Pancreas (tissue), 10 donors: ENCODE measurements at regions not wholly inside any gene's neighbourhood (a gene's known extent, or its start where the extent isn't known, plus 50 kb on each side); places are given as distances from the start of the nearest gene placed in this dataset.

Experiments
- ATAC-seq, 4 donors: fragments of 200-7000 bp; cut with Tn5 transposase; one replicate each; pipeline versions ENCODE4 v1.8.0 to v1.9.1; 2020; ENCODE audit warnings: mild to moderate bottlenecking in 4 of 4, moderate library complexity in 4 of 4
- DNase-seq, 6 donors: peaks; one replicate each; pipeline ENCODE4 v3.0.0-alpha.2; 2020
- FAIRE-seq: peaks from 2 replicates; lab custom pipeline; 2012; peaks lifted over from hg19 to GRCh38; lab: Jason Lieb, UNC
- H3K27ac ChIP-seq, 4 donors: fragments of 200-600 bp; sonication (generic); 1 replicate in 3 of 4; 2 replicates in 1 of 4; pipeline versions ENCODE4 v1.5.0 to v1.8.0; 2020
- H3K27me3 ChIP-seq, 4 donors: fragments of 200-600 bp; one replicate each; pipeline ENCODE4 v1.8.0; 2021
- H3K36me3 ChIP-seq, 3 donors: fragments of 200-600 bp; sonication (generic) in 1 of 3; one replicate each; pipeline versions ENCODE4 v1.5.0 to v1.8.0; 2020 to 2021
- H3K4me1 ChIP-seq, 3 donors: fragments of 200-600 bp; one replicate each; pipeline ENCODE4 v1.8.0; 2021
- H3K4me3 ChIP-seq, 4 donors: fragments of 200-600 bp; sonication (generic) in 2 of 4; one replicate each; pipeline versions ENCODE4 v1.5.0 to v1.8.0; 2020 to 2021
- H3K9me3 ChIP-seq, 4 donors: fragments of 200-600 bp; one replicate each; pipeline ENCODE4 v1.8.0; 2021
- WGBS, 2 donors: extraction: QIAGEN DNeasy Blood & Tissue Kit; methylation state at CpG; one replicate each; pipeline ENCODE4 v1.1.7; 2013; 5-methylcytosine and 5-hydroxymethylcytosine counted together
- intact Hi-C, 3 donors: fragments of 100-400 bp; cut with DNase I; formaldehyde crosslinking; loops; one replicate each; pipeline versions ENCODE4 v1.11.1 to v1.14.2; 2022
- TF ChIP-seq, protein P1 (sequence below), 4 donors: fragments of 200-600 bp; sonication (generic) in 3 of 4; IDR thresholded peaks; one replicate each; pipeline versions ENCODE4 v1.5.0 to v1.8.0; 2021; ENCODE audit warnings: antibody characterized with exemption in 4 of 4
- donor health status: healthy with polysubstance abuse.
- donor health status: DM: no; HTN: no; CAD: no; lungs with moderate emphysema.
- donor health status: DM: no; HTN: no; CAD: no.
- donor health status: control.
- donor health status: control.
- donor health status: Bipolar disorder and iron deficiency.
- donor health status: DM: yes; HTN: yes; CAD: no.
- donor health status: DM: no; HTN: no; CAD: no.
- donor health status: DM: no; HTN: no; CAD: no.
- donor health status: DM: yes; HTN: yes; CAD: no.

DNA sequence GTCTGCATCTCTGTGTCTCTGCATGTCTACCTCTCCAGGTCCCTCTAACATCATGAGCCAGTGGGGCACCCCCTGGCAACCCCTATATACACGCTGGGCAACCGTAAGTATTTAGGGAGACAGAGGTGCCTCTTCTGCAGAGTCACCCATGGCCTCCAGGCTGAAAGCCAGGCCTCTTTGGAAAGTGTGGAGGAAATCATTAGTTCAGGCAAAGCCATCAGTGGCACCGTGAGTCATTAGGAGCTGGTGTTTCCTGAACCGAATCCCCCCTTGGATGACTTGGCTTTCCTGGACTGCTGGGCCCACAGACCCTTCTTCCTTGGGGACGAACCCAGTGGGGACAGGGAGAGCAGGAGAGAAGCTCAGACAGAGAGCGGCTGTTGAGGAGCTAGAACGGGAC lies 174.8 kb downstream of the OLFM1 start:
- no peak overlapping the region for H3K27ac ChIP-seq
- TF ChIP-seq, protein P1, sequence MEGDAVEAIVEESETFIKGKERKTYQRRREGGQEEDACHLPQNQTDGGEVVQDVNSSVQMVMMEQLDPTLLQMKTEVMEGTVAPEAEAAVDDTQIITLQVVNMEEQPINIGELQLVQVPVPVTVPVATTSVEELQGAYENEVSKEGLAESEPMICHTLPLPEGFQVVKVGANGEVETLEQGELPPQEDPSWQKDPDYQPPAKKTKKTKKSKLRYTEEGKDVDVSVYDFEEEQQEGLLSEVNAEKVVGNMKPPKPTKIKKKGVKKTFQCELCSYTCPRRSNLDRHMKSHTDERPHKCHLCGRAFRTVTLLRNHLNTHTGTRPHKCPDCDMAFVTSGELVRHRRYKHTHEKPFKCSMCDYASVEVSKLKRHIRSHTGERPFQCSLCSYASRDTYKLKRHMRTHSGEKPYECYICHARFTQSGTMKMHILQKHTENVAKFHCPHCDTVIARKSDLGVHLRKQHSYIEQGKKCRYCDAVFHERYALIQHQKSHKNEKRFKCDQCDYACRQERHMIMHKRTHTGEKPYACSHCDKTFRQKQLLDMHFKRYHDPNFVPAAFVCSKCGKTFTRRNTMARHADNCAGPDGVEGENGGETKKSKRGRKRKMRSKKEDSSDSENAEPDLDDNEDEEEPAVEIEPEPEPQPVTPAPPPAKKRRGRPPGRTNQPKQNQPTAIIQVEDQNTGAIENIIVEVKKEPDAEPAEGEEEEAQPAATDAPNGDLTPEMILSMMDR (IDR thresholded peaks at IDR 0.05) = no peak
- FAIRE-seq (no peak), ATAC-seq (no peak), DNase-seq (no peak)
- WGBS, 2 donors = 72 to 76% methylated on average over 7 of the region's 7 CpGs
- intact Hi-C loops = no loop called here
- no peaks in the 10 kb centered on the region for H3K27me3 ChIP-seq
- no peaks in the 10 kb centered on the region for H3K36me3 ChIP-seq
- H3K4me3 ChIP-seq = no peak overlapping the region
- no peaks in the 10 kb centered on the region for H3K4me1 ChIP-seq
- H3K9me3 ChIP-seq = no peaks in the 10 kb centered on the region

GRCh38 chr9:135263511-135263910 lies 176.0 kb downstream of the OLFM1 start:
- H3K9me3 ChIP-seq = no peaks in the 10 kb centered on the region
- intact Hi-C loops = no loop called here
- no peak for DNase-seq
- TF ChIP-seq, protein P1 (IDR thresholded peaks at IDR 0.05) = no peak
- H3K4me1 ChIP-seq = no peaks in the 10 kb centered on the region
- ATAC-seq = no peak
- no peaks in the 10 kb centered on the region for H3K27me3 ChIP-seq
- H3K36me3 ChIP-seq = no peaks in the 10 kb centered on the region
- no peak overlapping the region for H3K27ac ChIP-seq
- 62 to 63% methylated on average over 5 of the region's 5 CpGs for WGBS, 2 donors
- H3K4me3 ChIP-seq = no peak overlapping the region
- FAIRE-seq = no peak

- intact Hi-C loops = no loop called here
- no peaks in the 10 kb centered on the region for H3K4me1 ChIP-seq
- no peaks in the 10 kb centered on the region for H3K9me3 ChIP-seq
- no peak for DNase-seq
- H3K27me3 ChIP-seq = no peaks in the 10 kb centered on the region
- TF ChIP-seq, protein P1 (IDR thresholded peaks at IDR 0.05) = no peak
- H3K36me3 ChIP-seq = no peaks in the 10 kb centered on the region
- ATAC-seq = no peak
- no peak overlapping the region for H3K27ac ChIP-seq
- no peak overlapping the region for H3K4me3 ChIP-seq
- FAIRE-seq = no peak
- 57 to 68% methylated on average over 10 of the region's 10 CpGs for WGBS, 2 donors
Observed at GRCh38 chr9:135265931-135266330, 178.5 kb downstream of the OLFM1 start.

DNA sequence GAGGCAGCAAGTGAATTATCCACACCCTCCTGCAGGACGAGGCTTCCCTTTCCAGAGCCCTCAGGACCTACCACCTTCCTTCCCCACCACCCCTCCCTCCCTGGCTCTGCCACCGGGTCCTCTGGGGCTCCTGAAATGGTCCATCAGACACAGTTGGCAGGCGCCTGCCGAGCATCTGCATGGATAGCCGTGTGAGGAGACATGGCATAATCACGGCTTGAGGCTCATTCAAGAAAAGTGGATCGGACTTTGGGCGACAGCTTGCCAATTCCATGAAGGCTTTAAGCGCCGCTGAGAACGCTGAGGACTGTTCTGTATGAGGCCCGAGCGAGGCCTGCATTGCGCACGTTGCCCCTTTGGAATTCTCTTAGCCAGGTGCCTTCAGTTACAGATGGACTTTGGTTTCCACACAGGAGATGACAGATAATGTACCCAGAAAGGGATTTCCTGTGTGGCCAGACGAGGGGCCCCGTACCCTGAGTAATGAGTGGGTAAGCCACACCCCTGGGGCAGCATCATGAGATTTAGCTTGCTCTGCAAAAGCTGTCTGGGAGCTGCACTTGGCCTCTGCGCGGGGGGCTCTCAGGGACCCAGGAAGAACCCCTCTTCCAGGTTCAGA lies 179.8 kb downstream of the OLFM1 start:
- ATAC-seq = no peak
- no peak overlapping the region for H3K4me3 ChIP-seq
- H3K9me3 ChIP-seq = no peaks in the 10 kb centered on the region
- no peaks in the 10 kb centered on the region for H3K36me3 ChIP-seq
- DNase-seq = no peak
- TF ChIP-seq, protein P1 (IDR thresholded peaks at IDR 0.05) = no peak
- H3K27ac ChIP-seq = no peak overlapping the region
- no peak for FAIRE-seq
- H3K27me3 ChIP-seq = no peaks in the 10 kb centered on the region
- intact Hi-C loops = no loop called here
- H3K4me1 ChIP-seq = no peaks in the 10 kb centered on the region
- 81 to 83% methylated on average over 18 to 19 of the region's 19 CpGs for WGBS, 2 donors

DNA sequence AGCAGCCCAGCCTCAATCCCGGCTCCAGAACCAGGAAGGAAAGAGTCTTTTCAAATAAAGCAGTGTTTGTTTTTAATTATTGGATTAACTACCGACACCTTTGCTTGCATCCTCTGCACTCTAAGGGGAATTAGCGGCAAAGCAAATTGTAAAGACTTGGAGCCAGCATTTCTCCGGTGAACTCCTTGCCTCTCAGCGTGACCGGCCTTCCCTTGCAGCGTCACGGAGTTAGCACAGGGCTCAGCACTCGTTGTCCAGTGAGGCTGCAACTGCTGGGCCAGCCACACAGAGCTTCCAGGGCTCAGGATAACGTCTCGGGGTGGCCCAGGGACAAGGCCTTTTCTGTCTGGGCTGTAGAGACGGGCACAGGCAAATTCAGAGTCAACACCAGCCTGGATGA lies 180.6 kb downstream of the OLFM1 start:
- intact Hi-C loops = no loop called here
- WGBS, 2 donors = 78 to 80% methylated on average over 12 of the region's 12 CpGs
- Histone ChIP-seq H3K27me3 (no peaks in the 10 kb centered on the region), H3K4me1 (no peaks in the 10 kb centered on the region), H3K4me3 (no peak overlapping the region), H3K27ac (no peak overlapping the region), H3K9me3 (no peaks in the 10 kb centered on the region), H3K36me3 (no peaks in the 10 kb centered on the region)
- TF ChIP-seq, protein P1 (IDR thresholded peaks at IDR 0.05) = no peak
- ATAC-seq (no peak), DNase-seq (no peak), FAIRE-seq (no peak)
